ENCODE measurements at regions not wholly inside any gene's neighbourhood (a gene's known extent, or its start where the extent isn't known, plus 50 kb on each side); places are given as distances from the start of the nearest gene placed in this dataset.
"Not testable (repeated sequence)": the region's sequence is repeated elsewhere in the genome, so short reads cannot be mapped to it uniquely, and the experiment has no call there.

DNA sequence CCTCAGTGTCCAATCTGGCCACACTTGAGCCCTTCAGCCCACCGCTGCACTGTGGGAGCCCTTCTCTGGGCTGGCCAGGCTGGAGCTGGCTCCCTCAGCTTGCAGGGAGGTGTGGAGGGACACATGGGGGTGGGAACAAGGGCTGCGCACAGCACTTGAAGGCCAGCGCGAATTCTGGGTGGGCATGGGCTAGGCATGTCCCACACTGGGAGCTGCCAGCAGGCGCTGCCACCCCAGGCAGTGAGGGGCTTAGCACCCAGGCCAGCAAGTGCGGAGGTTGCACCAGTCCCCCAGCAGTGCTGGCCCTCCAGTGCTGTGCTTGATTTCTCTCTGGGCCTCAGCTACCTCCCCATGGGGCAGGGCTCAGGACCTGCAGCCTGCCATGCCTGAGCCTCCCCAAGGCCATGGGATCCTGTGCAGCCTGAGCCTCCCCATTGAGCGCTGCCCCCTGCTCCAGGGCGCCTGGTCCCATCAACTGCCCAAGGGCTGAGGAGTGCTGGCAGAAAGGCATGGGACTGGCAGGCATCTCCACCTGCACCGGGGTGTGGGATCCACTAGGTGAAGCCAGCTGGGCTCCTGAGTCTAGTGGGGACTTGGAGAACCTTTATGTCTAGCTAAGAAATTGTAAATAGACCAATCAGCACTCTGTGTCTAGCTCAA is 148.2 kb downstream of the EMB start:
- no peaks in the 10 kb centered on the region for H3K36me3 ChIP-seq (ENCODE audit: control insufficient read depth in 2 of 4, insufficient read depth in 4 of 4, low read length in 3 of 4)
- WGBS, 2 experiments (ENCODE audit: extremely low coverage in 1 of 2, insufficient coverage in 1 of 2, insufficient read length in 1 of 2, insufficient replicate concordance in 2 of 2, low coverage in 1 of 2, low lambda C conversion rate in 2 of 2, missing lambda C conversion rate in 1 of 2): 94% methylated on average over 9 of the region's 9 CpGs; no CpG with 5 or more reads in 1 of the 2 experiments

DNA sequence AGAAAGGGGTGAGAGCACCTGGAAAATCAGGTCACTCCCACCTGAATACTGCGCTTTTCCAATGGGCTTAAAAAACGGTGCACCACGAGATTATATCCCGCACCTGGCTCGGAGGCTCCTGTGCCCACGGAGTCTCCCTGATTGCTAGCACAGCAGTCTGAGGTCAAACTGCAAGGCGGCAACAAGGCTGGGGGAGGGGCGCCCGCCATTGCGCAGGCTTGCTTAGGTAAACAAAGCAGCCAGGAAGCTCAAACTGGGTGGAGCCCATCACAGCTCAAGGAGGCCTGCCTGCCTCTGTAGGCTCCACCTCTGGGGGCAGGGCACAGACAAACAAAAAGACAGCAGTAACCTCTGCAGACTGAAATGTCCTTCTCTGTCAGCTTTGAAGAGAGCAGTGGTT is 160.6 kb downstream of the EMB start:
- H2AK5ac ChIP-seq (ENCODE audit: low read depth, low read length); H3K36me3 ChIP-seq (ENCODE audit: control insufficient read depth in 2 of 4, insufficient read depth in 4 of 4, low read length in 3 of 4); POLR2A ChIA-PET (ENCODE audit: partially characterized antibody); H4K8ac ChIP-seq (ENCODE audit: extremely low read depth, insufficient read depth, low read length); H3K14ac ChIP-seq (ENCODE audit: insufficient read length); H3K4me3 ChIP-seq (ENCODE audit: extremely low read depth in 1 of 4, insufficient read depth in 2 of 4, low read depth in 3 of 4, low read length in 4 of 4); CTCF ChIA-PET (ENCODE audit: partially characterized antibody); H3K23ac ChIP-seq (ENCODE audit: insufficient read length); H2BK15ac ChIP-seq (ENCODE audit: low read length); H2BK120ac ChIP-seq (replicated peaks; ENCODE audit: low read depth, low read length); H3K18ac ChIP-seq (ENCODE audit: extremely low read depth, low read length); H3K79me1 ChIP-seq (ENCODE audit: low read depth, low read length); H3K4ac ChIP-seq (replicated peaks; ENCODE audit: insufficient read length, low read depth, low read length); H3K56ac ChIP-seq (replicated peaks; ENCODE audit: insufficient read length, low read depth, low read length); H2BK5ac ChIP-seq (ENCODE audit: low read depth, low read length); H3K4me1 ChIP-seq (replicated peaks in 1 of 4; ENCODE audit: control insufficient read depth in 3 of 4, insufficient read depth in 4 of 4, low read length in 3 of 4); H4K91ac ChIP-seq (replicated peaks; ENCODE audit: insufficient read length, low read length); H2BK20ac ChIP-seq (ENCODE audit: low read length); H3K9ac ChIP-seq (replicated peaks in 1 of 4; ENCODE audit: extremely low read depth in 1 of 4, low read depth in 3 of 4, low read length in 3 of 4); H3K4me2 ChIP-seq (ENCODE audit: insufficient read depth in 1 of 2, low read depth in 2 of 2, low read length in 2 of 2); DNase-seq (ENCODE audit: low read depth in 1 of 2, low spot score in 2 of 2); FAIRE-seq; H3K79me2 ChIP-seq (ENCODE audit: control insufficient read depth in 1 of 2, insufficient read depth in 2 of 2, low read length in 2 of 2); H3K23me2 ChIP-seq (ENCODE audit: low read depth, low read length); H3K27ac ChIP-seq (ENCODE audit: low read depth, low read length); H2AFZ ChIP-seq (ENCODE audit: low read length); H2BK12ac ChIP-seq (ENCODE audit: low read depth, low read length); H4K20me1 ChIP-seq (replicated peaks in 1 of 2; ENCODE audit: control insufficient read depth in 1 of 2, insufficient read depth in 2 of 2, low read length in 2 of 2); H4K5ac ChIP-seq (ENCODE audit: insufficient read length, low read depth, low read length); H3K27me3 ChIP-seq (replicated peaks in 1 of 4; ENCODE audit: control insufficient read depth in 3 of 4, extremely low read depth in 1 of 4, insufficient read depth in 3 of 4, low read length in 3 of 4): not testable (repeated sequence)
- H3K9me3 ChIP-seq (ENCODE audit: insufficient read depth in 2 of 2, low read depth in 1 of 2, low read length in 1 of 2): peaks cover 20 to 30% of the 10 kb centered on the region in 2 experiments
- WGBS, 2 experiments (ENCODE audit: extremely low coverage in 1 of 2, insufficient coverage in 1 of 2, insufficient read length in 1 of 2, insufficient replicate concordance in 2 of 2, low coverage in 1 of 2, low lambda C conversion rate in 2 of 2, missing lambda C conversion rate in 1 of 2): 89% methylated on average over 4 of the region's 10 CpGs; no CpG with 5 or more reads in 1 of the 2 experiments

More for the DNA sequence above, 148.2 kb downstream of the EMB start:
- no peak overlapping the region for H3K14ac ChIP-seq (ENCODE audit: insufficient read length)
- no peak overlapping the region for H2BK20ac ChIP-seq (ENCODE audit: low read length)
- POLR2A ChIA-PET (ENCODE audit: partially characterized antibody): no interaction called here
- H3K18ac ChIP-seq (ENCODE audit: extremely low read depth, low read length): no peak overlapping the region
- CTCF ChIA-PET (ENCODE audit: partially characterized antibody): no interaction called here
- H2BK120ac ChIP-seq (replicated peaks; ENCODE audit: low read depth, low read length): no peak overlapping the region
- no peak overlapping the region for H2AFZ ChIP-seq (ENCODE audit: low read length)
- H3K9ac ChIP-seq (replicated peaks in 1 of 4; ENCODE audit: extremely low read depth in 1 of 4, low read depth in 3 of 4, low read length in 3 of 4): no peak overlapping the region
- H3K4ac ChIP-seq (replicated peaks; ENCODE audit: insufficient read length, low read depth, low read length): no peak overlapping the region
- no peak overlapping the region for H3K23ac ChIP-seq (ENCODE audit: insufficient read length)
- no peak overlapping the region for H3K56ac ChIP-seq (replicated peaks; ENCODE audit: insufficient read length, low read depth, low read length)
- H3K4me2 ChIP-seq (ENCODE audit: insufficient read depth in 1 of 2, low read depth in 2 of 2, low read length in 2 of 2): no peak overlapping the region
- no peak for DNase-seq (ENCODE audit: low read depth in 1 of 2, low spot score in 2 of 2)
- no peak overlapping the region for H3K4me3 ChIP-seq (ENCODE audit: extremely low read depth in 1 of 4, insufficient read depth in 2 of 4, low read depth in 3 of 4, low read length in 4 of 4)
- H3K23me2 ChIP-seq (ENCODE audit: low read depth, low read length): no peaks in the 10 kb centered on the region
- H4K20me1 ChIP-seq (replicated peaks in 1 of 2; ENCODE audit: control insufficient read depth in 1 of 2, insufficient read depth in 2 of 2, low read length in 2 of 2): no peaks in the 10 kb centered on the region
- H2AK5ac ChIP-seq (ENCODE audit: low read depth, low read length): no peak overlapping the region
- no peak overlapping the region for H4K8ac ChIP-seq (ENCODE audit: extremely low read depth, insufficient read depth, low read length)
- no peaks in the 10 kb centered on the region for H3K79me2 ChIP-seq (ENCODE audit: control insufficient read depth in 1 of 2, insufficient read depth in 2 of 2, low read length in 2 of 2)
- no peak overlapping the region for H4K5ac ChIP-seq (ENCODE audit: insufficient read length, low read depth, low read length)
- no peak overlapping the region for H2BK12ac ChIP-seq (ENCODE audit: low read depth, low read length)
- TF ChIP-seq CHD2 (IDR thresholded peaks at IDR 0.05; ENCODE audit: low read length): no peak
- H3K79me1 ChIP-seq (ENCODE audit: low read depth, low read length): no peaks in the 10 kb centered on the region
- H2BK15ac ChIP-seq (ENCODE audit: low read length): no peak overlapping the region
- no peaks in the 10 kb centered on the region for H3K27me3 ChIP-seq (replicated peaks in 1 of 4; ENCODE audit: control insufficient read depth in 3 of 4, extremely low read depth in 1 of 4, insufficient read depth in 3 of 4, low read length in 3 of 4)
- H2BK5ac ChIP-seq (ENCODE audit: low read depth, low read length): no peak overlapping the region
- peaks cover 34 to 45% of the 10 kb centered on the region in 2 experiments for H3K9me3 ChIP-seq (ENCODE audit: insufficient read depth in 2 of 2, low read depth in 1 of 2, low read length in 1 of 2)
- no peaks in the 10 kb centered on the region for H3K4me1 ChIP-seq (replicated peaks in 1 of 4; ENCODE audit: control insufficient read depth in 3 of 4, insufficient read depth in 4 of 4, low read length in 3 of 4)
- no peak for FAIRE-seq
- H3K27ac ChIP-seq (ENCODE audit: low read depth, low read length): no peak overlapping the region
- no peak overlapping the region for H4K91ac ChIP-seq (replicated peaks; ENCODE audit: insufficient read length, low read length)
